Muscle of back (tissue), 3 donors: ENCODE measurements at regions not wholly inside any gene's neighbourhood (a gene's known extent, or its start where the extent isn't known, plus 50 kb on each side); places are given as distances from the start of the nearest gene placed in this dataset.
"Not testable (repeated sequence)": the region's sequence is repeated elsewhere in the genome, so short reads cannot be mapped to it uniquely, and the experiment has no call there.

Experiments used
- DNase-seq, 3 donors: peaks; one replicate each; pipeline versions ENCODE4 v3.0.0 to v3.0.0-alpha.2; 2013

- no peak for DNase-seq
Measured at GRCh38 chr17:52885882-52886281, 727.4 kb upstream of the CA10 start.

GRCh38 chr17:52883907-52884491, 725.5 kb upstream of the CA10 start:
- DNase-seq = not testable (repeated sequence)

GRCh38 chr17:52846767-52847166, 688.3 kb upstream of the CA10 start:
- not testable (repeated sequence) for DNase-seq

GRCh38 chr17:52841971-52842370, 683.5 kb upstream of the CA10 start:
- DNase-seq = no peak

GRCh38 chr17:52837492-52837891, 679.0 kb upstream of the CA10 start:
- peak in 1 of 3 donors; percentile 9 for DNase-seq

- DNase-seq = no peak
Measured at GRCh38 chr17:52831536-52831935, 673.0 kb upstream of the CA10 start.

GRCh38 chr17:52828621-52829020, 670.1 kb upstream of the CA10 start:
- DNase-seq = no peak

- DNase-seq = no peak
Measured at GRCh38 chr17:52827526-52827925, 669.0 kb upstream of the CA10 start.

GRCh38 chr17:52824542-52824941, 666.0 kb upstream of the CA10 start:
- no peak for DNase-seq

- peak in 1 of 3 donors; percentile 22 for DNase-seq
Measured at GRCh38 chr17:52823155-52823554, 664.6 kb upstream of the CA10 start.

GRCh38 chr17:52790359-52790955, 631.9 kb upstream of the CA10 start:
- DNase-seq = peak in 1 of 3 donors; percentile 2

GRCh38 chr17:52789829-52790228, 631.3 kb upstream of the CA10 start:
- DNase-seq = no peak

GRCh38 chr17:52776234-52776633, 617.7 kb upstream of the CA10 start:
- no peak for DNase-seq

GRCh38 chr17:52762794-52763167, 604.3 kb upstream of the CA10 start:
- no peak for DNase-seq

- DNase-seq = peak in 1 of 3 donors; percentile 23
Measured at GRCh38 chr17:52762147-52762793, 603.8 kb upstream of the CA10 start.

GRCh38 chr17:52759864-52760263, 601.4 kb upstream of the CA10 start:
- DNase-seq = no peak

GRCh38 chr17:52758481-52758880, 600.0 kb upstream of the CA10 start:
- no peak for DNase-seq

GRCh38 chr17:52756746-52757145, 598.2 kb upstream of the CA10 start:
- DNase-seq = peak in 2 of 3 donors; percentile 20 to 36

GRCh38 chr17:52754838-52755237, 596.3 kb upstream of the CA10 start:
- no peak for DNase-seq

- no peak for DNase-seq
Measured at GRCh38 chr17:52751051-52751450, 592.5 kb upstream of the CA10 start.

GRCh38 chr17:52744179-52744578, 585.7 kb upstream of the CA10 start:
- DNase-seq = no peak

- DNase-seq = no peak
Measured at GRCh38 chr17:52740006-52740405, 581.5 kb upstream of the CA10 start.

GRCh38 chr17:52738791-52739190, 580.3 kb upstream of the CA10 start:
- peak in 1 of 3 donors; percentile 23 for DNase-seq

GRCh38 chr17:52737071-52737470, 578.6 kb upstream of the CA10 start:
- DNase-seq = no peak
